HEK293T (cell line): ENCODE measurements at regions not wholly inside any gene's neighbourhood (a gene's known extent, or its start where the extent isn't known, plus 50 kb on each side); places are given as distances from the start of the nearest gene placed in this dataset.

ENCODE experiments used
- ARNT ChIP-seq: fragments of 450-650 bp; IDR thresholded peaks from 2 replicates; pipeline ENCODE4 v1.6.1; 2017; ENCODE audit warnings: mild to moderate bottlenecking
- BHLHE40 ChIP-seq: fragments of 450-650 bp; IDR thresholded peaks from 2 replicates; pipeline ENCODE4 v1.6.1; 2016; ENCODE audit warnings: mild to moderate bottlenecking, moderate library complexity, borderline replicate concordance
- CTBP1 ChIP-seq: fragments of 450-650 bp; IDR thresholded peaks from 2 replicates; pipeline ENCODE4 v1.6.1; 2016; ENCODE audit warnings: borderline replicate concordance
- ELF4 ChIP-seq: fragments of 450-650 bp; IDR thresholded peaks from 2 replicates; pipeline ENCODE4 v1.6.1; 2017; ENCODE audit warnings: antibody characterized with exemption
- FOXK2 ChIP-seq: fragments of 450-650 bp; IDR thresholded peaks from 2 replicates; pipeline ENCODE4 v1.6.1; 2016; ENCODE audit warnings: mild to moderate bottlenecking
- FOXM1 ChIP-seq: fragments of 450-650 bp; IDR thresholded peaks from 2 replicates; pipeline ENCODE4 v1.6.1; 2017; ENCODE audit warnings: mild to moderate bottlenecking, borderline replicate concordance
- HDGF ChIP-seq: fragments of 450-650 bp; IDR thresholded peaks from 2 replicates; pipeline ENCODE4 v1.6.1; 2017; ENCODE audit warnings: antibody characterized with exemption, borderline replicate concordance
- L3MBTL2 ChIP-seq: fragments of 450-650 bp; conservative IDR thresholded peaks from 2 replicates; pipeline ENCODE4 v1.6.1; 2016; ENCODE audit warnings: mild to moderate bottlenecking
- LEF1 ChIP-seq: fragments of 450-650 bp; IDR thresholded peaks from 2 replicates; pipeline ENCODE4 v1.6.1; 2017; ENCODE audit warnings: mild to moderate bottlenecking, borderline replicate concordance
- NFRKB ChIP-seq: fragments of 450-650 bp; IDR thresholded peaks from 2 replicates; pipeline ENCODE4 v1.6.1; 2016; ENCODE audit warnings: mild to moderate bottlenecking, moderate library complexity
- SP1 ChIP-seq: fragments of 450-650 bp; IDR thresholded peaks from 2 replicates; pipeline ENCODE4 v1.6.1; 2017
- SUZ12 ChIP-seq: fragments of 450-650 bp; IDR thresholded peaks from 2 replicates; pipeline ENCODE4 v1.6.1; 2016; ENCODE audit warnings: mild to moderate bottlenecking
- TARDBP ChIP-seq: fragments of 450-650 bp; IDR thresholded peaks from 2 replicates; pipeline ENCODE4 v1.6.1; 2016
- ZNF384 ChIP-seq: fragments of 450-650 bp; IDR thresholded peaks from 2 replicates; pipeline ENCODE4 v1.6.1; 2016

- no peak for TF ChIP-seq LEF1
- no peak for TF ChIP-seq FOXM1
- TF ChIP-seq ELF4: no peak
- no peak for TF ChIP-seq SUZ12
- no peak for TF ChIP-seq CTBP1
- no peak for TF ChIP-seq BHLHE40
- no peak for TF ChIP-seq ZNF384
- no peak for TF ChIP-seq ARNT
- TF ChIP-seq FOXK2: no peak
- no peak for TF ChIP-seq TARDBP
- TF ChIP-seq SP1: no peak
- no peak for TF ChIP-seq HDGF
- TF ChIP-seq L3MBTL2: no peak
- no peak for TF ChIP-seq NFRKB
These were observed 371.5 kb downstream of the NXPE2 start for GRCh38 chr11:115049796-115050195.
